K562 (cell line): ENCODE measurements at regions not wholly inside any gene's neighbourhood (a gene's known extent, or its start where the extent isn't known, plus 50 kb on each side); places are given as distances from the start of the nearest gene placed in this dataset.
A peak's percentile ranks its signal among the peaks of the same experiment; 100 is the strongest.

Experiments used
- ATAC-seq: fragments of 200-7000 bp; cut with Tn5 transposase; 3 replicates; pipeline ENCODE4 v1.9.1; 2020; ENCODE audit warnings: moderate library complexity
- BruUV-seq: library from RNA; stranded (reverse); fragments of 400-500 nt; replicated peaks from 2 replicates; lab custom pipeline; 2021; lab: Mats Ljungman, UMichigan
- CTCF ChIA-PET: fragments of 300-600 bp; formaldehyde crosslinking; extraction: SDS; loops from one replicate; lab custom pipeline; 2021; ENCODE audit warnings: low intra/inter-chr PET ratio; lab: Yijun Ruan, JAX
- POLR2A ChIA-PET: fragments of 300-600, 350-650 bp; sonication (Branson Sonifier 250); formaldehyde crosslinking; extraction: SDS; loops from one replicate; lab custom pipeline; 2021; ENCODE audit warnings: antibody characterized with exemption, inconsistent platforms; lab: Yijun Ruan, JAX
- DNase-seq, 4 experiments: peaks; one replicate each; pipeline versions ENCODE4 v3.0.0 to v3.0.0-alpha.2; 2011 to 2018; ENCODE audit warnings: low spot score in 3 of 4, mixed read lengths in 3 of 4; ENCODE audit errors: extremely low read depth in 1 of 4
- FAIRE-seq: peaks from 2 replicates; lab custom pipeline; 2011; peaks lifted over from hg19 to GRCh38; lab: Jason Lieb, UNC
- H2AFZ ChIP-seq: 2 replicates; pipeline ENCODE4 v1.6.0; 2011; ENCODE audit warnings: low read depth, low read length, control low read depth, inconsistent platforms
- H3K27ac ChIP-seq: fragments of 200-600 bp; 3 replicates; pipeline ENCODE4 v1.8.0; 2011; ENCODE audit warnings: low read depth, mild to moderate bottlenecking, control low read depth, inconsistent platforms, low read length, moderate library complexity, mixed read lengths; ENCODE audit errors: extremely low read depth
- H3K27me3 ChIP-seq, 2 experiments: fragments of 300-600 bp in 1 of 2; 2 replicates in 1 of 2; 3 replicates in 1 of 2; pipeline versions ENCODE4 v1.6.0 to v1.8.0; 2011; ENCODE audit warnings: inconsistent platforms in 2 of 2, low read length in 2 of 2, mild to moderate bottlenecking in 1 of 2, mixed read lengths in 1 of 2, moderate library complexity in 1 of 2; ENCODE audit not compliant: control insufficient read depth in 2 of 2, insufficient read depth in 2 of 2
- H3K36me3 ChIP-seq: fragments of 300-600 bp; 3 replicates; pipeline ENCODE4 v1.8.0; 2011; ENCODE audit warnings: mild to moderate bottlenecking, low read length, inconsistent platforms; ENCODE audit not compliant: control insufficient read depth, insufficient read depth
- H3K4me1 ChIP-seq, 2 experiments: fragments of 200-600 bp in 1 of 2; replicated peaks in 1 of 2; 2 replicates in 1 of 2; 3 replicates in 1 of 2; pipeline versions ENCODE4 v1.5.1 to v1.8.0; 2011; ENCODE audit warnings: inconsistent platforms in 2 of 2, low read length in 2 of 2, mild to moderate bottlenecking in 1 of 2, mixed read lengths in 1 of 2, moderate library complexity in 1 of 2; ENCODE audit not compliant: control insufficient read depth in 2 of 2, insufficient read depth in 2 of 2
- H3K4me2 ChIP-seq: 2 replicates; pipeline ENCODE4 v1.6.1; 2011; ENCODE audit warnings: low read length, control low read depth, inconsistent platforms, mixed read lengths; ENCODE audit not compliant: insufficient read depth
- H3K4me3 ChIP-seq: fragments of 200-600 bp; sonication (generic), shearing (Covaris generic); 2 replicates; pipeline ENCODE4 v1.5.1; 2016; ENCODE audit warnings: control low read depth, inconsistent platforms
- H3K79me2 ChIP-seq: fragments of 200-600 bp; 3 replicates; pipeline ENCODE4 v1.8.0; 2011; ENCODE audit warnings: low read length, inconsistent platforms; ENCODE audit not compliant: control insufficient read depth, insufficient read depth
- H3K9ac ChIP-seq, 2 experiments: 2 replicates each; pipeline versions ENCODE4 v1.6.0 to v1.6.1; 2011; ENCODE audit warnings: low read depth in 2 of 2, low read length in 2 of 2, control low read depth in 1 of 2, inconsistent platforms in 1 of 2, mild to moderate bottlenecking in 1 of 2, mixed read lengths in 1 of 2; ENCODE audit not compliant: insufficient read depth in 1 of 2
- H3K9me1 ChIP-seq: one replicate; pipeline ENCODE4 v1.6.0; 2011; ENCODE audit warnings: inconsistent platforms, mild to moderate bottlenecking, low read length, moderate library complexity; ENCODE audit not compliant: control insufficient read depth, insufficient read depth
- H3K9me3 ChIP-seq: replicated peaks from 2 replicates; pipeline ENCODE4 v1.5.1; 2011; ENCODE audit warnings: low read depth, low read length, inconsistent platforms; ENCODE audit not compliant: control insufficient read depth, insufficient read depth
- H4K20me1 ChIP-seq: replicated peaks from 2 replicates; pipeline ENCODE4 v1.6.1; 2011; ENCODE audit warnings: low read length, inconsistent platforms, mixed read lengths; ENCODE audit not compliant: control insufficient read depth, insufficient read depth
- BRF1 ChIP-seq: IDR thresholded peaks from 3 replicates; pipeline ENCODE4 v1.6.1; 2011; ENCODE audit warnings: borderline replicate concordance, mild to moderate bottlenecking; ENCODE audit not compliant: insufficient read length; ENCODE audit errors: extremely low read depth
- CLOCK ChIP-seq: fragments of 250-450 bp; sonication (Bioruptor Pico); IDR thresholded peaks from 2 replicates; pipeline ENCODE4 v1.4.0; 2020; ENCODE audit warnings: mild to moderate bottlenecking, moderate library complexity, borderline replicate concordance
- EWSR1 ChIP-seq: fragments of 450-650 bp; IDR thresholded peaks from 2 replicates; pipeline ENCODE4 v1.6.1; 2018; ENCODE audit warnings: borderline replicate concordance, mild to moderate bottlenecking, low read depth, moderate library complexity; ENCODE audit not compliant: partially characterized antibody
- FOS ChIP-seq: IDR thresholded peaks from 3 replicates; pipeline ENCODE4 v1.6.1; 2011; ENCODE audit not compliant: insufficient read length; ENCODE audit errors: extremely low read depth
- MEIS2 ChIP-seq: fragments of 450-650 bp; IDR thresholded peaks from 2 replicates; pipeline ENCODE4 v1.6.1; 2014; ENCODE audit warnings: mild to moderate bottlenecking; ENCODE audit not compliant: partially characterized antibody
- MTF1 ChIP-seq: fragments of 250-450 bp; sonication (Bioruptor Pico); IDR thresholded peaks from 2 replicates; pipeline ENCODE4 v1.9.0; 2021; ENCODE audit warnings: moderate library complexity, mild to moderate bottlenecking, inconsistent platforms, borderline replicate concordance
- NFRKB ChIP-seq: fragments of 450-650 bp; IDR thresholded peaks from 2 replicates; pipeline ENCODE4 v1.6.1; 2016; ENCODE audit warnings: low read depth
- NRF1 ChIP-seq, 2 experiments: fragments of 450-650 bp; IDR thresholded peaks in 1 of 2; conservative IDR thresholded peaks in 1 of 2; 2 replicates each; pipeline ENCODE4 v1.6.1; 2014; ENCODE audit warnings: mild to moderate bottlenecking in 2 of 2
- TEAD4 ChIP-seq, 2 experiments: sonication (generic) in 1 of 2; formaldehyde crosslinking in 1 of 2; IDR thresholded peaks; 2 replicates each; pipeline versions ENCODE4 v1.6.1 to v1.8.0; 2012 to 2022; ENCODE audit warnings: borderline replicate concordance in 1 of 2, inconsistent platforms in 1 of 2, low read length in 1 of 2, mild to moderate bottlenecking in 1 of 2, missing genetic modification reagents in 1 of 2
- WGBS: fragments of 100-300 bp; shearing (Covaris generic); methylation state at CpG from one replicate; pipeline ENCODE4 v1.1.6; 2016; ENCODE audit warnings: low coverage, mixed read lengths; ENCODE audit not compliant: insufficient coverage; ENCODE audit errors: missing lambda C conversion rate; 5-methylcytosine and 5-hydroxymethylcytosine counted together
- in situ Hi-C: fragments of 300-500 bp; cut with MboI; formaldehyde crosslinking; loops from 4 replicates; pipeline ENCODE4 v1.15.0; 2018; ENCODE audit warnings: inconsistent platforms, mixed read lengths
- intact Hi-C: fragments of 100-400 bp; cut with micrococcal nuclease; formaldehyde crosslinking; loops from 2 replicates; pipeline ENCODE4 v1.14.2; 2022

GRCh38 chr12:111287125-111287900, 81.6 kb downstream of the PHETA1 start:
- peak; percentile 9 for TF ChIP-seq MEIS2
- peak in 1 of 2 experiments; percentile 19; a peak in 1 of 4 replicates for TF ChIP-seq NRF1 (conservative IDR thresholded peaks at IDR 0.05 in 1 of 2, IDR thresholded peaks at IDR 0.05 in 1 of 2)
- no peak for TF ChIP-seq FOS
- Histone ChIP-seq H3K27me3 (peaks cover 23 to 66% of the 10 kb centered on the region in 2 experiments), H2AFZ (no peak overlapping the region), H4K20me1 (no peaks in the 10 kb centered on the region), H3K4me3 (no peak overlapping the region), H3K79me2 (no peaks in the 10 kb centered on the region), H3K4me2 (no peak overlapping the region), H3K4me1 (0 out of 5 replicates have a peak, but pooled peaks cover 0 to 3% of the 10 kb centered on the region in 2 experiments), H3K9me3 (no peaks in the 10 kb centered on the region), H3K9ac (no peak overlapping the region), H3K27ac (no peak overlapping the region), H3K9me1 (no peaks in the 10 kb centered on the region), H3K36me3 (no peaks in the 10 kb centered on the region)
- FAIRE-seq (no peak), ATAC-seq (no peak; the same call in 2 of the 3 replicates), DNase-seq (no peak)
- 1% methylated on average over 32 of the region's 34 CpGs for WGBS
- no TSS peak for BruUV-seq
- intact Hi-C loops (no loop called here), in situ Hi-C loops (no loop called here)
- ChIA-PET POLR2A (no interaction called here), CTCF (no interaction called here)

GRCh38 chr12:111285200-111285599, 83.7 kb downstream of the PHETA1 start:
- no peak overlapping the region for H3K4me3 ChIP-seq
- 4% methylated on average over 5 of the region's 5 CpGs for WGBS
- TF ChIP-seq MTF1 (no peak), TEAD4 (IDR thresholded peaks at IDR 0.05; ENCODE audit: low read length) (no peak), TEAD4 (CRISPR knock-in tag; IDR thresholded peaks at IDR 0.05; ENCODE audit: borderline replicate concordance) (no peak), CLOCK (CRISPR knock-in tag) (no peak), EWSR1 (no peak), NFRKB (no peak), BRF1 (no peak)
- DNase-seq: no peak
- H4K20me1 ChIP-seq: no peaks in the 10 kb centered on the region
- no TSS peak for BruUV-seq
- in situ Hi-C loops (no loop called here), intact Hi-C loops (no loop called here)
- ChIA-PET POLR2A (interaction anchor here (1.0 kb wide), 1 partner anchor 13 kb away, joined by 3 read pairs; no protein-coding TSS in a partner anchor), CTCF (no interaction called here)
- H3K27ac ChIP-seq: no peak overlapping the region
- 0 out of 5 replicates have a peak, but pooled peaks cover 0 to 3% of the 10 kb centered on the region in 2 experiments for H3K4me1 ChIP-seq
- no peak overlapping the region for H2AFZ ChIP-seq
- no peak overlapping the region for H3K4me2 ChIP-seq
- H3K9me3 ChIP-seq: peaks cover 3% of the 10 kb centered on the region; the same call in 1 of the 2 replicates
- H3K9me1 ChIP-seq: no peaks in the 10 kb centered on the region
- no peak overlapping the region for H3K9ac ChIP-seq
- FAIRE-seq: no peak
- no peaks in the 10 kb centered on the region for H3K36me3 ChIP-seq
- H3K27me3 ChIP-seq: peaks cover 23 to 70% of the 10 kb centered on the region in 2 experiments
- no peak for ATAC-seq
- H3K79me2 ChIP-seq: no peaks in the 10 kb centered on the region
